ENCODE measurements at regions not wholly inside any gene's neighbourhood (a gene's known extent, or its start where the extent isn't known, plus 50 kb on each side); places are given as distances from the start of the nearest gene placed in this dataset.

- DNase-seq, result no peak
- intact Hi-C loops (cut with DNase I), result no loop called here
Observed at GRCh38 chr2:2719015-2719414, 387.9 kb upstream of the MYT1L start.

- peak in 3 of 10 donors; percentile 9 to 34 (median 9) for DNase-seq
- intact Hi-C loops (cut with DNase I), result no loop called here
Observed at GRCh38 chr2:2717406-2717805, 386.3 kb upstream of the MYT1L start.

GRCh38 chr2:2716771-2717170 lies 385.7 kb upstream of the MYT1L start:
- peak in 3 of 10 donors; percentile 55 to 77 (median 65) for DNase-seq

GRCh38 chr2:2715036-2715818 lies 384.2 kb upstream of the MYT1L start:
- intact Hi-C loops (cut with DNase I), result no loop called here

More at GRCh38 chr2:2716771-2717170, 385.7 kb upstream of the MYT1L start:
- intact Hi-C loops (cut with DNase I), result no loop called here

GRCh38 chr2:2714408-2714807 lies 383.3 kb upstream of the MYT1L start:
- no peak for DNase-seq
- intact Hi-C loops (cut with DNase I), result no loop called here

More at GRCh38 chr2:2715036-2715818, 384.2 kb upstream of the MYT1L start:
- DNase-seq, result peak in 3 of 10 donors; percentile 47 to 80 (median 74)

- intact Hi-C loops (cut with DNase I), result no loop called here
Observed at GRCh38 chr2:2709431-2709770, 378.3 kb upstream of the MYT1L start.

GRCh38 chr2:2708575-2709430 lies 377.7 kb upstream of the MYT1L start:
- DNase-seq, result peak in 2 of 10 donors; percentile 64 to 87
- intact Hi-C loops (cut with DNase I), result no loop called here

More at GRCh38 chr2:2709431-2709770, 378.3 kb upstream of the MYT1L start:
- DNase-seq, result peak in 2 of 10 donors; percentile 44 to 76

GRCh38 chr2:2707206-2707991 lies 376.3 kb upstream of the MYT1L start:
- intact Hi-C loops (cut with DNase I), result no loop called here
- peak in 8 of 10 donors; percentile 32 to 92 (median 40) for DNase-seq

- intact Hi-C loops (cut with DNase I), result no loop called here
- peak in 1 of 10 donors; percentile 59 for DNase-seq
Observed at GRCh38 chr2:2706306-2706705, 375.2 kb upstream of the MYT1L start.

GRCh38 chr2:2705871-2706270 lies 374.8 kb upstream of the MYT1L start:
- intact Hi-C loops (cut with DNase I), result no loop called here
- no peak for DNase-seq

GRCh38 chr2:2704428-2705090 lies 373.5 kb upstream of the MYT1L start:
- peak in 2 of 10 donors; percentile 25 to 59 for DNase-seq
- intact Hi-C loops (cut with DNase I), result no loop called here

- DNase-seq, result peak in 1 of 10 donors; percentile 57
- intact Hi-C loops (cut with DNase I), result no loop called here
Observed at GRCh38 chr2:2703762-2704427, 372.8 kb upstream of the MYT1L start.

GRCh38 chr2:2703172-2703571 lies 372.1 kb upstream of the MYT1L start:
- DNase-seq, result peak in 1 of 10 donors; percentile 53
- intact Hi-C loops (cut with DNase I), result no loop called here

GRCh38 chr2:2702385-2702784 lies 371.3 kb upstream of the MYT1L start:
- DNase-seq, result peak in 1 of 10 donors; percentile 67
- intact Hi-C loops (cut with DNase I), result no loop called here

GRCh38 chr2:2701813-2702212 lies 370.7 kb upstream of the MYT1L start:
- intact Hi-C loops (cut with DNase I), result no loop called here
- DNase-seq, result peak in 1 of 10 donors; percentile 63

GRCh38 chr2:2701176-2701781 lies 370.2 kb upstream of the MYT1L start:
- DNase-seq, result peak in 1 of 10 donors; percentile 81
- intact Hi-C loops (cut with DNase I), result no loop called here

GRCh38 chr2:2699121-2699505 lies 368.0 kb upstream of the MYT1L start:
- DNase-seq, result peak in 1 of 10 donors; percentile 22
- intact Hi-C loops (cut with DNase I), result no loop called here

GRCh38 chr2:2698182-2699120 lies 367.4 kb upstream of the MYT1L start:
- DNase-seq, result peak in 1 of 10 donors; percentile 68
- intact Hi-C loops (cut with DNase I), result no loop called here

Data from posterior cingulate gyrus (tissue), 11 donors.